HEK293T (cell line): ENCODE measurements at regions not wholly inside any gene's neighbourhood (a gene's known extent, or its start where the extent isn't known, plus 50 kb on each side); places are given as distances from the start of the nearest gene placed in this dataset.
"Not testable (repeated sequence)": the region's sequence is repeated elsewhere in the genome, so short reads cannot be mapped to it uniquely, and the experiment has no call there.

Source experiments
- CTCF ChIA-PET: fragments of 350-600 bp; formaldehyde crosslinking; extraction: SDS; loops from one replicate; lab custom pipeline; 2021; ENCODE audit warnings: antibody characterized with exemption, inconsistent platforms; lab: Yijun Ruan, JAX
- POLR2A ChIA-PET: fragments of 350-600 bp; formaldehyde crosslinking; extraction: SDS; loops from one replicate; lab custom pipeline; 2020; ENCODE audit warnings: antibody characterized with exemption, inconsistent platforms; lab: Yijun Ruan, JAX
- DNase-seq: peaks from one replicate; pipeline ENCODE4 v3.0.0; 2012; ENCODE audit warnings: mixed read lengths; ENCODE audit errors: extremely low spot score
- ARNT ChIP-seq: fragments of 450-650 bp; IDR thresholded peaks from 2 replicates; pipeline ENCODE4 v1.6.1; 2017; ENCODE audit warnings: mild to moderate bottlenecking
- BHLHE40 ChIP-seq: fragments of 450-650 bp; IDR thresholded peaks from 2 replicates; pipeline ENCODE4 v1.6.1; 2016; ENCODE audit warnings: mild to moderate bottlenecking, moderate library complexity, borderline replicate concordance
- CTBP1 ChIP-seq: fragments of 450-650 bp; IDR thresholded peaks from 2 replicates; pipeline ENCODE4 v1.6.1; 2016; ENCODE audit warnings: borderline replicate concordance
- ELF4 ChIP-seq: fragments of 450-650 bp; IDR thresholded peaks from 2 replicates; pipeline ENCODE4 v1.6.1; 2017; ENCODE audit warnings: antibody characterized with exemption
- FOXA1 ChIP-seq: fragments of 450-650 bp; IDR thresholded peaks from 2 replicates; pipeline ENCODE4 v1.6.1; 2016; ENCODE audit warnings: mild to moderate bottlenecking
- FOXK2 ChIP-seq: fragments of 450-650 bp; IDR thresholded peaks from 2 replicates; pipeline ENCODE4 v1.6.1; 2016; ENCODE audit warnings: mild to moderate bottlenecking
- FOXM1 ChIP-seq: fragments of 450-650 bp; IDR thresholded peaks from 2 replicates; pipeline ENCODE4 v1.6.1; 2017; ENCODE audit warnings: mild to moderate bottlenecking, borderline replicate concordance
- HDGF ChIP-seq: fragments of 450-650 bp; IDR thresholded peaks from 2 replicates; pipeline ENCODE4 v1.6.1; 2017; ENCODE audit warnings: antibody characterized with exemption, borderline replicate concordance
- L3MBTL2 ChIP-seq: fragments of 450-650 bp; conservative IDR thresholded peaks from 2 replicates; pipeline ENCODE4 v1.6.1; 2016; ENCODE audit warnings: mild to moderate bottlenecking
- LEF1 ChIP-seq: fragments of 450-650 bp; IDR thresholded peaks from 2 replicates; pipeline ENCODE4 v1.6.1; 2017; ENCODE audit warnings: mild to moderate bottlenecking, borderline replicate concordance
- NFRKB ChIP-seq: fragments of 450-650 bp; IDR thresholded peaks from 2 replicates; pipeline ENCODE4 v1.6.1; 2016; ENCODE audit warnings: mild to moderate bottlenecking, moderate library complexity
- SP1 ChIP-seq: fragments of 450-650 bp; IDR thresholded peaks from 2 replicates; pipeline ENCODE4 v1.6.1; 2017
- SUZ12 ChIP-seq: fragments of 450-650 bp; IDR thresholded peaks from 2 replicates; pipeline ENCODE4 v1.6.1; 2016; ENCODE audit warnings: mild to moderate bottlenecking
- TARDBP ChIP-seq: fragments of 450-650 bp; IDR thresholded peaks from 2 replicates; pipeline ENCODE4 v1.6.1; 2016
- ZNF384 ChIP-seq: fragments of 450-650 bp; IDR thresholded peaks from 2 replicates; pipeline ENCODE4 v1.6.1; 2016
- TF ChIP-seq, protein P1 (sequence below): fragments of 450-650 bp; IDR thresholded peaks from 2 replicates; pipeline ENCODE4 v1.6.1; 2016

DNA sequence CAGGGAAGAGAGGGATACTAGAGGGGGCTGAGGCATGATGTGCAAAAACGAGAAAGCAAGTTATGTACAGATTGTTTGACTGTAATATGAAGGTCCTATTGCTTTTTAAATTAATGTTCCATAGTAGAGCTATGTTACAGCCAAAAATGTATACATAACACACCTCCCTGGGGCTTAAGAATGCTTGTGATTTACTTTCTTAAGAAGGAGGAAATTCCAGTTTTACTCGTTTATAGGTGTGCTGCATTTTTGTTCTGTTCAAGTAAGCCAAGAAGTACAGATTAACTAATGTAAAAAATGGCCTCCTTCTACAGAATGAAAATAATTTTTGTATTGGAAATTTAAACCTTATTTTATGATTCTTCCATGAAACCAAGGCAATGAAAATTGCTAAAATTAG is 614.4 kb upstream of the NR3C2 start:
- POLR2A ChIA-PET = no interaction called here
- TF ChIP-seq ELF4 = no peak
- TF ChIP-seq ZNF384 = no peak
- no peak for TF ChIP-seq CTBP1
- no peak for TF ChIP-seq NFRKB
- TF ChIP-seq, protein P1, sequence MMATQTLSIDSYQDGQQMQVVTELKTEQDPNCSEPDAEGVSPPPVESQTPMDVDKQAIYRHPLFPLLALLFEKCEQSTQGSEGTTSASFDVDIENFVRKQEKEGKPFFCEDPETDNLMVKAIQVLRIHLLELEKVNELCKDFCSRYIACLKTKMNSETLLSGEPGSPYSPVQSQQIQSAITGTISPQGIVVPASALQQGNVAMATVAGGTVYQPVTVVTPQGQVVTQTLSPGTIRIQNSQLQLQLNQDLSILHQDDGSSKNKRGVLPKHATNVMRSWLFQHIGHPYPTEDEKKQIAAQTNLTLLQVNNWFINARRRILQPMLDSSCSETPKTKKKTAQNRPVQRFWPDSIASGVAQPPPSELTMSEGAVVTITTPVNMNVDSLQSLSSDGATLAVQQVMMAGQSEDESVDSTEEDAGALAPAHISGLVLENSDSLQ = no peak
- TF ChIP-seq SP1 = no peak
- no peak for TF ChIP-seq HDGF
- TF ChIP-seq LEF1 = no peak
- no peak for TF ChIP-seq FOXK2
- CTCF ChIA-PET = no interaction called here
- DNase-seq = no peak

DNA sequence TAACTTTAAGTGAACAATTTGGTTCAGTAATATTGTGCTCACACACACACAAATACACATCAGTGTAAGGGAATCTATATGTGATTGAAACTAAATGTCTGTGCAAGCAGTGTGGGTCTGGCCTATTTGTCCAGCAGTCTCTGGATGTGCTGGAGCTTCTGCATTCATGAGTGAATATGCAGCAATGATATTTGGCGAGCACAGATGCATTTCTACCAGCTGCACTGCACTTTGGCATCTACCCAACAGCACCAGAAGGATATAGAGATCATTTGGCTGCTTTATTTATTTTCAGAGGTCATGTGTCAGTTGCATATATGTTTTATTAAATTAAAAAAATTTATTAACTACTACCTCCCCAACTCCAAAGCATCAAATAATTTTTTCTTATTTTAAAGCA is 613.4 kb upstream of the NR3C2 start:
- CTCF ChIA-PET = no interaction called here
- DNase-seq = no peak
- POLR2A ChIA-PET = no interaction called here
- TF ChIP-seq SP1 = no peak
- no peak for TF ChIP-seq LEF1
- TF ChIP-seq ELF4 = no peak
- TF ChIP-seq NFRKB = no peak
- TF ChIP-seq BHLHE40 = no peak
- no peak for TF ChIP-seq FOXA1
- TF ChIP-seq L3MBTL2 = no peak
- TF ChIP-seq ZNF384 = no peak
- no peak for TF ChIP-seq HDGF
- TF ChIP-seq TARDBP = no peak
- no peak for TF ChIP-seq FOXK2
- TF ChIP-seq, protein P1 = no peak

DNA sequence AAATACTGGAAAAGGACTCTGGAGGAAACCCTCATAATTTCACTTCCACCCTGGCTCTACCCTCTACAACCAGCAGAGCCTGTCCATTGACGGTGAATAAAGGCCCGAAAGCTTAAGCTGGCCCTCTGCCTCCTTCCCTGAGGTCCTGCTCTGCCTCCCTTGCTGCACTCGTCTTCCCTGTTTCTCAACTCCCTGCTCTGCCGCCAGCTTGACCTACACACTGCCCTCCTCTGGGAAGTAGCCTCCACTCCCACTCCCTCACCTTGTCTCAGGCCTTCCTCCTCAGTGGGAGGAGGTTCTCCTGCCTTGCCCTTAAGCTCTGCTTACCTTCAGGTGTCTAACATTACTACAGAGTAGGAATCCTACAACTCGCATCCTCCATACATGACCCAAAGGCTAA is 608.6 kb upstream of the NR3C2 start:
- TF ChIP-seq FOXK2 (no peak), ARNT (no peak), FOXM1 (no peak), TARDBP (no peak), CTBP1 (no peak), HDGF (no peak), FOXA1 (no peak), BHLHE40 (no peak), SUZ12 (no peak), ZNF384 (no peak), SP1 (no peak), ELF4 (no peak), NFRKB (no peak)
- TF ChIP-seq, protein P1 = no peak
- no peak for DNase-seq
- POLR2A ChIA-PET = no interaction called here
- CTCF ChIA-PET = interaction anchor here (0.6 kb wide), 1 partner anchor 378 kb away, joined by 3 read pairs; no protein-coding TSS in a partner anchor

DNA sequence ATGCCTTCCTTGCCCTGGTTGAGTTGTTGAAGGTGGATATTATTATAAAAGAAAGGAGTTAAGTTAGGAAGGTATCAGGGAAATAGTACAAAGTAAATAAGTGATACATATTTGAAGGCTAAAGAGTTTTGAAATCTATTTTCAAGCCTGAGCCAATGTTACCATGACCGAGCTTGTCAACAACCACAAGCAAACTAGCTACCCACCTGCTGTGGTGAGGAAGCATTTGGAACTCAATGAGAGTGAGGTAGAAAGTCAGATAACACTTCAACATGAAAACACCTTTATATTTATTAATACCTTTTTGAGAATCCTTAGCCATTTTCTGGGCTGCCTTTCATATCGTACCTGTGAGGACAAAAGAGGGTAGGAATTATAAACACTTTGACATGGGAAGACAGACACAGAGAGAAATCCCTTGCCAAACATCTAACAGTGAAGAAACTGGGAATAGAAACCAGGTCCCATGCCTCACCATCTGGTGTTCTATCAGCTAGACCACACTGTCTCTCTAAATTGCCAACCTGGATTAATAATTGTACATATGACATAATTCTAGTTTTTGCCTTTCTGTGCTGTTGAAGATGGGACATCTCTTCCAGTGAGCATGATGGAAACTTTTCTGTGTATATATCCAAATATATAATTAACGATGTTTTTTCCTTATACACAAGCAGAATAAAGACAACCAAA is 606.4 kb upstream of the NR3C2 start:
- CTCF ChIA-PET = interaction anchor here (1.5 kb wide), 1 partner anchor 17 kb away, joined by 4 read pairs; no protein-coding TSS in a partner anchor
- no peak for TF ChIP-seq FOXA1
- no peak for TF ChIP-seq FOXM1
- no peak for TF ChIP-seq SUZ12
- TF ChIP-seq L3MBTL2 = no peak
- no peak for TF ChIP-seq HDGF
- TF ChIP-seq FOXK2 = no peak
- TF ChIP-seq TARDBP = no peak
- TF ChIP-seq LEF1 = no peak
- no peak for TF ChIP-seq ELF4
- TF ChIP-seq BHLHE40 = no peak
- TF ChIP-seq, protein P1 = no peak
- TF ChIP-seq ZNF384 = no peak
- no peak for TF ChIP-seq CTBP1
- no peak for TF ChIP-seq ARNT
- no peak for TF ChIP-seq NFRKB
- TF ChIP-seq SP1 = no peak
- no peak for DNase-seq
- POLR2A ChIA-PET = no interaction called here

DNA sequence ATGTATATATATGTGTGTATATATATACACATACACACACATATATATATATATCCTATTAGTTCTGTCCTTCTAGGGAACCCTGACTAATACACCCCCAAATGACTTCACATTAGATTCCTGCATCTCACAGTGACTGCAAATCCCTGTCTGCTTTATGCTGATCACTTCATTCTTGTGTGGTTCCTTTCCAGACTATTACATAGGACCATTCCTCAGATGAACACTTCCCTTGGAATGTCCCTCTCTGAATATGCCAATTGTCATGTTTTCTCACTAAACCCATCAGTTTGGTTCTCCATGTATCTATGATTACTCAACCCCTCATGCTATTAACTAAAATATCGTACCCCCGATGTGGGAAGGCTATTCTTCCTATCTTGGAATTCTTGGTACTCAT is 605.2 kb upstream of the NR3C2 start:
- TF ChIP-seq ZNF384 = no peak
- TF ChIP-seq FOXK2 = no peak
- no peak for TF ChIP-seq HDGF
- TF ChIP-seq FOXM1 = no peak
- TF ChIP-seq NFRKB = no peak
- no peak for TF ChIP-seq SP1
- TF ChIP-seq BHLHE40 = no peak
- TF ChIP-seq ARNT = no peak
- ChIA-PET POLR2A (no interaction called here), CTCF (no interaction called here)
- no peak for DNase-seq

DNA sequence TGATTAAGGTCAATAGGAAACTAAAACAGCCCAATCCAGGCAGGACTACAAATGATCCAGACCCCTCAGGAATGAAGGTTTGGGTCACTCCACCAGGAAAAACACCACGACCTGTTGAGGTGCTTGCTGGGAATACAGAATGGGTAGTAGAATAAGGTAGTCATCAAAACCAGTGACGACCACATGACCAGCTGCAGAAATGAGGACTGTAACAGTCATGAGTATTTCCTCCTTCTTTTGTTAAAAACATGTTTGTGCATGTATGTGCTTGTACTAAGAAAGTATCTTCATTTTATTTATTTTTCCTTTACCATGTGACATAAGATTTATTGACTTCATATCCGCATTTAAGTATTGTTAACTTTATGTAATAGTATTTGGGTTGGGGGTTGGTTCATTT is 603.5 kb upstream of the NR3C2 start:
- DNase-seq = no peak
- POLR2A ChIA-PET = no interaction called here
- CTCF ChIA-PET = no interaction called here
- TF ChIP-seq ARNT (no peak), CTBP1 (no peak), BHLHE40 (no peak), FOXM1 (no peak), FOXA1 (no peak), SUZ12 (no peak), L3MBTL2 (no peak), FOXK2 (no peak), NFRKB (no peak), ELF4 (no peak), ZNF384 (no peak), TARDBP (no peak), LEF1 (no peak), HDGF (no peak), SP1 (no peak)
- TF ChIP-seq, protein P1 = no peak

DNA sequence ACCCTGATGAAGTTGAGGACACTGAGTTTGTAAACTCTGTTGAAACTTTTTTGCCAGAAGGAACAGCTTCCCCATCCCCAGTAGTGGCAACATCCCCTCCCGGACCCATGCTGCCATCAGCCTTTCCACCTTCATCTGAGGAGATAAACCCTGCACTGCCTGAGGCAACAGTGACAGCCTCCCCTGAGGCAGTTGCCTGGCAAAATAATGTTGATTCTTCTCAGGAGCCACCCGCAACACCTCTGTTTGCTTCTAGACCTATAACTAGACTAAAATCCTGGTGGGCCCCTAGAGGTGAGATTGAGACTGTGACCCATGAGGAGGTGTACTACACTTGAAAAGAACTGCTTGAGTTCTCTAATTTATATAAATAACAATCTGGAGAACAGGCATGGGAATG is 597.6 kb upstream of the NR3C2 start:
- DNase-seq, POLR2A ChIA-PET, CTCF ChIA-PET: not testable (repeated sequence)
